WTC11 (cell line): ENCODE measurements at regions not wholly inside any gene's neighbourhood (a gene's known extent, or its start where the extent isn't known, plus 50 kb on each side); places are given as distances from the start of the nearest gene placed in this dataset.
A peak's percentile ranks its signal among the peaks of the same experiment; 100 is the strongest.

ENCODE experiments used
- ATAC-seq: fragments of 200-7000 bp; cut with Tn5 transposase; 2 replicates; pipeline ENCODE4 v1.10.0; 2021; ENCODE audit warnings: mild to moderate bottlenecking, moderate library complexity
- CTCF ChIA-PET: fragments of 300-600 bp; sonication (Branson Sonifier 250); formaldehyde crosslinking; loops from one replicate; lab custom pipeline; 2021; ENCODE audit warnings: antibody characterized with exemption; lab: Charles Lee
- POLR2A ChIA-PET: fragments of 350-600 bp; sonication (Branson Sonifier 250); formaldehyde crosslinking; loops from one replicate; lab custom pipeline; 2021; ENCODE audit warnings: antibody characterized with exemption; lab: Charles Lee
- DNase-seq: peaks from one replicate; pipeline ENCODE4 v3.0.0; 2021; ENCODE audit warnings: low spot score
- H3K27ac Mint-ChIP-seq: 2 replicates; pipeline ENCODE4 v1.8.0; 2021; ENCODE audit warnings: mixed read lengths
- H3K27me3 Mint-ChIP-seq: 2 replicates; pipeline ENCODE4 v1.8.0; 2021; ENCODE audit warnings: low read depth, mild to moderate bottlenecking, moderate library complexity, mixed read lengths
- H3K36me3 Mint-ChIP-seq: 2 replicates; pipeline ENCODE4 v1.8.0; 2021; ENCODE audit warnings: mixed read lengths
- H3K4me1 Mint-ChIP-seq: 2 replicates; pipeline ENCODE4 v1.8.0; 2022; ENCODE audit warnings: mixed read lengths
- H3K4me3 Mint-ChIP-seq: 2 replicates; pipeline ENCODE4 v1.8.0; 2021; ENCODE audit warnings: mild to moderate bottlenecking, moderate library complexity, mixed read lengths
- H3K9me3 Mint-ChIP-seq: 2 replicates; pipeline ENCODE4 v1.8.0; 2021; ENCODE audit warnings: mixed read lengths
- AR ChIP-seq: fragments of 250-450 bp; sonication (Bioruptor Pico); IDR thresholded peaks from 2 replicates; pipeline ENCODE4 v1.9.0; 2021; ENCODE audit warnings: mild to moderate bottlenecking
- ATF2 ChIP-seq: sonication (generic); formaldehyde crosslinking; IDR thresholded peaks from 2 replicates; pipeline ENCODE4 v1.8.1; 2022; ENCODE audit warnings: low read depth, missing genetic modification reagents, borderline replicate concordance
- ATF3 ChIP-seq: sonication (generic); formaldehyde crosslinking; conservative IDR thresholded peaks from 2 replicates; pipeline ENCODE4 v1.8.1; 2022; ENCODE audit warnings: mild to moderate bottlenecking, missing genetic modification reagents
- CREB1 ChIP-seq: sonication (generic); formaldehyde crosslinking; IDR thresholded peaks from 2 replicates; pipeline ENCODE4 v1.8.0; 2023; ENCODE audit warnings: mild to moderate bottlenecking, missing genetic modification reagents
- E2F1 ChIP-seq: sonication (generic); formaldehyde crosslinking; IDR thresholded peaks from 2 replicates; pipeline ENCODE4 v1.8.0; 2022; ENCODE audit warnings: mild to moderate bottlenecking, missing genetic modification reagents
- E2F4 ChIP-seq: sonication (generic); formaldehyde crosslinking; IDR thresholded peaks from 2 replicates; pipeline ENCODE4 v1.8.1; 2022; ENCODE audit warnings: low read depth, mild to moderate bottlenecking, moderate library complexity, missing genetic modification reagents, borderline replicate concordance
- ELF4 ChIP-seq: sonication (generic); formaldehyde crosslinking; IDR thresholded peaks from 2 replicates; pipeline ENCODE4 v1.8.1; 2022; ENCODE audit warnings: low read depth, mild to moderate bottlenecking, moderate library complexity, missing genetic modification reagents
- ERG ChIP-seq: fragments of 250-450 bp; sonication (Bioruptor Pico); IDR thresholded peaks from 2 replicates; pipeline ENCODE4 v1.8.0; 2021; ENCODE audit warnings: mild to moderate bottlenecking
- FOXJ3 ChIP-seq: sonication (generic); formaldehyde crosslinking; IDR thresholded peaks from 2 replicates; pipeline ENCODE4 v1.9.0; 2021; ENCODE audit warnings: missing genetic modification reagents, mild to moderate bottlenecking, borderline replicate concordance
- FOXP4 ChIP-seq: sonication (generic); formaldehyde crosslinking; IDR thresholded peaks from 2 replicates; pipeline ENCODE4 v1.8.0; 2022; ENCODE audit warnings: mild to moderate bottlenecking, missing genetic modification reagents
- JUN ChIP-seq: sonication (generic); formaldehyde crosslinking; IDR thresholded peaks from 2 replicates; pipeline ENCODE4 v1.8.0; 2023; ENCODE audit warnings: mild to moderate bottlenecking, missing genetic modification reagents
- KAT7 ChIP-seq: sonication (generic); formaldehyde crosslinking; IDR thresholded peaks from 2 replicates; pipeline ENCODE4 v1.8.1; 2023; ENCODE audit warnings: missing genetic modification reagents, mild to moderate bottlenecking, borderline replicate concordance
- MLX ChIP-seq: sonication (generic); formaldehyde crosslinking; IDR thresholded peaks from 2 replicates; pipeline ENCODE4 v1.8.1; 2023; ENCODE audit warnings: mild to moderate bottlenecking, missing genetic modification reagents, moderate library complexity
- NFE2L1 ChIP-seq: sonication (generic); formaldehyde crosslinking; IDR thresholded peaks from 2 replicates; pipeline ENCODE4 v1.8.1; 2023; ENCODE audit warnings: missing genetic modification reagents
- NFYB ChIP-seq: sonication (generic); formaldehyde crosslinking; conservative IDR thresholded peaks from 2 replicates; pipeline ENCODE4 v1.8.0; 2022; ENCODE audit warnings: low read depth, missing genetic modification reagents
- NR1H2 ChIP-seq: sonication (generic); formaldehyde crosslinking; IDR thresholded peaks from 2 replicates; pipeline ENCODE4 v1.9.0; 2021; ENCODE audit warnings: mild to moderate bottlenecking, moderate library complexity, missing genetic modification reagents
- NR3C1 ChIP-seq: sonication (generic); formaldehyde crosslinking; conservative IDR thresholded peaks from 2 replicates; pipeline ENCODE4 v1.8.1; 2023; ENCODE audit warnings: low read depth, mild to moderate bottlenecking, missing genetic modification reagents
- PRRX2 ChIP-seq: fragments of 250-450 bp; sonication (Bioruptor Pico); IDR thresholded peaks from 2 replicates; pipeline ENCODE4 v1.8.0; 2021; ENCODE audit warnings: mild to moderate bottlenecking
- SMAD3 ChIP-seq: sonication (generic); formaldehyde crosslinking; IDR thresholded peaks from 2 replicates; pipeline ENCODE4 v1.8.0; 2022; ENCODE audit warnings: missing genetic modification reagents, mild to moderate bottlenecking, borderline replicate concordance
- SMAD4 ChIP-seq: sonication (generic); formaldehyde crosslinking; IDR thresholded peaks from 2 replicates; pipeline ENCODE4 v1.8.0; 2022; ENCODE audit warnings: mild to moderate bottlenecking, missing genetic modification reagents
- TEAD1 ChIP-seq: sonication (generic); formaldehyde crosslinking; IDR thresholded peaks from 2 replicates; pipeline ENCODE4 v1.8.0; 2022; ENCODE audit warnings: mild to moderate bottlenecking, missing genetic modification reagents
- ZBTB21 ChIP-seq: sonication (generic); formaldehyde crosslinking; IDR thresholded peaks from 2 replicates; pipeline ENCODE4 v1.8.1; 2023; ENCODE audit warnings: mild to moderate bottlenecking, missing genetic modification reagents, borderline replicate concordance
- ZNF317 ChIP-seq: sonication (generic); formaldehyde crosslinking; IDR thresholded peaks from 2 replicates; pipeline ENCODE4 v1.8.1; 2023; ENCODE audit warnings: low read depth, mild to moderate bottlenecking, moderate library complexity, missing genetic modification reagents, borderline replicate concordance
- ZNF396 ChIP-seq: fragments of 250-450 bp; sonication (Bioruptor Pico); IDR thresholded peaks from 2 replicates; pipeline ENCODE4 v1.8.0; 2021; ENCODE audit warnings: mild to moderate bottlenecking, moderate library complexity, borderline replicate concordance
- ZNF512 ChIP-seq: sonication (generic); formaldehyde crosslinking; IDR thresholded peaks from 2 replicates; pipeline ENCODE4 v1.8.1; 2022; ENCODE audit warnings: missing genetic modification reagents, borderline replicate concordance

- Mint-ChIP-seq H3K27ac (no peak overlapping the region), H3K4me1 (peaks cover 15% of the 10 kb centered on the region), H3K27me3 (no peaks in the 10 kb centered on the region), H3K9me3 (peaks cover 3% of the 10 kb centered on the region; the same call in 1 of the 2 replicates), H3K36me3 (no peaks in the 10 kb centered on the region), H3K4me3 (no peak overlapping the region)
- TF ChIP-seq FOXJ3 (no peak), E2F4 (CRISPR knock-in tag) (no peak), JUN (no peak), CREB1 (CRISPR knock-in tag) (no peak), FOXP4 (CRISPR knock-in tag) (no peak), SMAD4 (no peak), PRRX2 (CRISPR knock-in tag) (no peak), ZNF512 (no peak), TEAD1 (CRISPR knock-in tag) (no peak), SMAD3 (no peak), NFE2L1 (CRISPR knock-in tag) (no peak), NFYB (no peak), ATF3 (no peak), ZNF396 (CRISPR knock-in tag) (no peak), ELF4 (CRISPR knock-in tag) (no peak), NR1H2 (CRISPR knock-in tag) (no peak), ERG (CRISPR knock-in tag) (no peak), ATF2 (CRISPR knock-in tag) (no peak)
- ChIA-PET CTCF (no interaction called here), POLR2A (no interaction called here)
- ATAC-seq (no peak), DNase-seq (no peak)
Observed at GRCh38 chr2:45132551-45132950, 123.3 kb upstream of the SIX2 start.

GRCh38 chr2:45131587-45131986 is 122.3 kb upstream of the SIX2 start:
- Mint-ChIP-seq H3K4me3 (no peak overlapping the region), H3K27me3 (no peaks in the 10 kb centered on the region), H3K27ac (no peak overlapping the region), H3K4me1 (peaks cover 17% of the 10 kb centered on the region), H3K9me3 (peaks cover 3% of the 10 kb centered on the region; the same call in 1 of the 2 replicates), H3K36me3 (no peaks in the 10 kb centered on the region)
- DNase-seq (no peak), ATAC-seq (no peak)
- ChIA-PET POLR2A (no interaction called here), CTCF (no interaction called here)
- no peak for TF ChIP-seq MLX (CRISPR knock-in tag)
- no peak for TF ChIP-seq AR (CRISPR knock-in tag)
- TF ChIP-seq NR3C1 = no peak
- TF ChIP-seq ZNF317 (CRISPR knock-in tag) = no peak
- no peak for TF ChIP-seq ZBTB21 (CRISPR knock-in tag)
- TF ChIP-seq KAT7 (CRISPR knock-in tag) = no peak
- TF ChIP-seq NFYB = peak; percentile 28
- TF ChIP-seq E2F1 (CRISPR knock-in tag) = no peak
